ENCODE measurements at regions not wholly inside any gene's neighbourhood (a gene's known extent, or its start where the extent isn't known, plus 50 kb on each side); places are given as distances from the start of the nearest gene placed in this dataset.
"Not testable (repeated sequence)": the region's sequence is repeated elsewhere in the genome, so short reads cannot be mapped to it uniquely, and the experiment has no call there.

DNA sequence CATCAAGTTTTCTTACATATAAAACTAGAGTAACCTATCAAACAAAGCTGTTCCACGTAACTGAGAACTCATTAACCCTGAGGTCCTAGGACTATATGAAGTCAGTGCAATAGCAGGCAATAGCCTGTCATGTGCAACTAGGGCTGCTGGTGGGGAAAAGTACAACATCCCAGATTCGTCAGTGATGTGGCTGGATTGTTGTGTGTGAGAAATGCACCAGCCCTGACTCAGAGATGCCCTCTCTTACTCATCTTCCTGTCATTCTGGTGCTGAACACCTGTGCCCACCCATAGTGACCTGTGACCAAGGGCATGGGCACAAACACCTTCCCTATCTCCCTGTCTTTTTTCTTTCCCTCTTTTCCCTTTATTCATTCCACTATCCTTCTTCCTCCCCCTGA, 504.2 kb downstream of the TUBA3C start:
- not testable (repeated sequence) for TF ChIP-seq CTCF (IDR thresholded peaks at IDR 0.05; ENCODE audit: low read length); EZH2 (IDR thresholded peaks at IDR 0.05; ENCODE audit: borderline replicate concordance, low read length)
